Left ventricle myocardium superior (tissue), 1 donor: ENCODE measurements at regions not wholly inside any gene's neighbourhood (a gene's known extent, or its start where the extent isn't known, plus 50 kb on each side); places are given as distances from the start of the nearest gene placed in this dataset.

Experiments
- ATAC-seq: fragments of 200-7000 bp; cut with Tn5 transposase; one replicate; pipeline ENCODE4 v1.9.1; 2020; ENCODE audit warnings: mild to moderate bottlenecking, moderate library complexity
- DNase-seq: peaks from one replicate; pipeline ENCODE4 v3.0.0-alpha.2; 2020
- intact Hi-C: fragments of 100-400 bp; cut with micrococcal nuclease; formaldehyde crosslinking; loops from one replicate; pipeline ENCODE4 v1.11.0; 2022
- donor health status: DM: no; HTN: yes; CAD: no; lungs with severe emphysema.

DNA sequence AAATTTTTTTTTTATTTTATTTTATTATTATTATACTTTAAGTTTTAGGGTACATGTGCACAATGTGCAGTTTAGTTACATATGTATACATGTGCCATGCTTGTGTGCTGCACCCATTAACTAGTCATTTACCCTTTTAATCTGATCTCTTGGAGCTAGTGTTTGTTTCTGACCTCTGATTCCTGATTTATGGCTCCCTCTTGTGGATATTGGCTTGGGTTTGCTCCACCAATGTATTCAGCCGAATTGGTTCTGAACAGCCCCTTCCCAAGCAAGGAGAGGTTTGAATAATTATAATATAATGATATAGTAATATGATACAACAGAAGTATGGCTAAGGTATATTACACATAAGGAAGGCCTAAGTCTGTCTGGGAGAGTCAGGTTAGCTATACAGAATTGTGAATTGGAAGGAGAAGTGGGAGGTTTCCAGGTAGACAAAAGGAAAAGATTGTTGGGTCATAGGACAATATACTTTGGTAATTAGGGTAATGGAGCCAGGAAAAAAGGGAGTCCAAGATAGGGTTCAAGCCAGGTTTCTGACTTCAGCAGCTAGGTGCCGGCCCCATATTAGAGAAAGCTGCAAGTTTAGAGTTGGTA lies 53.1 kb upstream of the HMCN1 start:
- ATAC-seq (peak; percentile 74), DNase-seq (no peak)
- intact Hi-C loops = no loop called here

- intact Hi-C loops = no loop called here
- DNase-seq (no peak), ATAC-seq (no peak)
Measured at GRCh38 chr1:185680453-185680852, 53.7 kb upstream of the HMCN1 start.

- intact Hi-C loops = loop anchor here (10.0 kb wide), 1 partner anchor 254 kb away; no protein-coding TSS in a partner anchor
- DNase-seq (no peak), ATAC-seq (peak; percentile 39)
Measured at GRCh38 chr1:185679220-185679619, 55.0 kb upstream of the HMCN1 start.

DNA sequence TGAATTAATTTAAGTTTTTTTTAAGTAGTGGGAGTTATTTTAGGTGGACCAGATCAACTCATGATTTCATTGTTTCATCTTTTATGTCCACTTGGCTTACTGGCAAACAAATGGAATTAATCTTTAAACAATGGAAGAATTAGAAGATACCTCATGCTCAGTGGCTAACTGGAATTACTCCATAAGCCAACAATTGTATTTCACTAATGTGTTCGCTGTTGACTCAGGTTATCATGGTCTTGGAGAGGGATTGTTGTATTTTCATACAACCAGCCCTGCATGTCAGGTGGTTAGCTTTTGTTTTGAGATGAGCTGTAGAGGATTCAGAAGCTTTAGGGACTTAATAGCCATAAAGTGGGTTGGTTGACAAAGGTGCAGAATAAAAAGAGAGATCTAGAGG lies 57.2 kb upstream of the HMCN1 start:
- intact Hi-C loops = loop anchor here (10.0 kb wide), 1 partner anchor 252 kb away; no protein-coding TSS in a partner anchor
- no peak for DNase-seq
- ATAC-seq = no peak

- DNase-seq (no peak), ATAC-seq (peak; percentile 46)
- intact Hi-C loops = loop anchor here (5.0 to 10.0 kb wide), 2 partner anchors 249 to 432 kb away; no protein-coding TSS in a partner anchor
Measured at GRCh38 chr1:185674201-185674600, 60.0 kb upstream of the HMCN1 start.

DNA sequence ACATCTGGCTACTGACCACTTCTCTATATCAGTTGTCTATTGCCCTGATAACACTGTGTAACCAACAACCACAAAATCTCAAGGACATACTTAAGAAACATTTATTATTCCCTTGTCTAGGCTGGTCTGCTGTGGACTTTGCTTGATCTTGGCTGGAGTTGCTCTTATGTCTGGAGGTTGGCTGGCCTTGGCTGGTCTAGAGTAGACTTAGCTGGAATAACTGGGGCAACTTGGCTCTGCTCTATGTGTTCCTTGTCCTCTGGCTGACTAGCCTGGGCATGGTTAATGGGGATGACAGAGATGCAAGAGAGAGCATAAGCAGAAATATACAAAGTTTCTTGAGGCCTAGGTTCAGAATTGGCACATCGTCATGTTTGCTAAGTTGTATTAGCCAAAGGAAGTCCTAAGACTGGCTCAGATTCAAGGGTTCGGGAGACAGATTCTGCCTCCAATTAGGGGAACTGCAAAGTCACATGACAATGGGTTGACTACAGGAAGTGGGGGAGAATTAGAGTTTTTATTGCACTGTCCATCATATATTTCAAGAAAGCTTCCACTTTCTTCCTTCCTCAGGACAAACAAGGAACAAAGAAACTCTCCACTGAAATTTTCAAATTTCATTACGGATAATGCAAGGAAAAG lies 61.4 kb upstream of the HMCN1 start:
- ATAC-seq = peak; percentile 47
- intact Hi-C loops = loop anchor here (5.0 to 10.0 kb wide), 2 partner anchors 248 to 431 kb away; no protein-coding TSS in a partner anchor
- DNase-seq = no peak

DNA sequence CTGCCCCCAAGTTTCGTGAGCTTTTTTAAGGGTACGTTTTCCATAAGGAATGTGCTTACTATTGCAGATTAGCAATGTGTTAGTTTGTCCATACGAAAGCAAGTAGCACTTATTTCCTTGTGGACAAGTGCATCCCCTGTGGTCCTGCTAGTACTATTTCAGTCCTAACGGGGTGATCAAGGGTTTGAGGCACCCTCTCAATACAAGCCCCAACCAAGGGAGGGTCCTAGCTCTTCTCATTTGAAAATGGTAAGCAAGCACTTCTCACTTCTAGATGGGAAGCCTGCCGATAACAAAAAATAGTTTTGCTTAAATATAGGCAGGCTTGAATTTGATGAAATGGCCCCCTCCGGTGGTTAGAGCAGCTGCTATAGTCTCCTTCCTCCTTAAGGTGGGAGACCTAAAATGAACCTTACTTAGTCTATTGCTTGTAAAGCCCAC lies 64.0 kb upstream of the HMCN1 start:
- ATAC-seq = peak; percentile 79
- DNase-seq = no peak
- intact Hi-C loops = loop anchor here (5.0 to 10.0 kb wide), 2 partner anchors 245 to 428 kb away; no protein-coding TSS in a partner anchor

DNA sequence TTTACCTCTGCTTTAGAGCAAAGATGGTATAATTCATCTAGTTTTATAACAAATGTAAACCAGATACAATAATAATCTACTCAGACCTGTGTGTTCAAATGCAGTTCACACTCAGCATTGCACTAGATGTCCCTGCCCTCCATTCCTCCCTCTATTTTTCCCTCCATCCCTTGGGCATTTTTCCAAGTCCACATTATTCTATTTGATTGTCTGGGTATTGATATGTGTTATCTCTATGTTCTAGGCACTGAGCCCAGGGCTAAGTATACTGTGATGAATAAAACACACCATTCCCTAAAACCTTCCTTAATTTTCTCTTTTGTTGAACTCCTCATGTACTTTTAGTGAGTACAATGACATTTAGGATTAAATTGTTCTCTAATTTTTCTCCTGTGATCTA lies 66.2 kb upstream of the HMCN1 start:
- no peak for DNase-seq
- intact Hi-C loops = no loop called here
- peak; percentile 70 for ATAC-seq

- intact Hi-C loops = no loop called here
- ATAC-seq (no peak), DNase-seq (no peak)
Measured at GRCh38 chr1:185666582-185666981, 67.6 kb upstream of the HMCN1 start.

DNA sequence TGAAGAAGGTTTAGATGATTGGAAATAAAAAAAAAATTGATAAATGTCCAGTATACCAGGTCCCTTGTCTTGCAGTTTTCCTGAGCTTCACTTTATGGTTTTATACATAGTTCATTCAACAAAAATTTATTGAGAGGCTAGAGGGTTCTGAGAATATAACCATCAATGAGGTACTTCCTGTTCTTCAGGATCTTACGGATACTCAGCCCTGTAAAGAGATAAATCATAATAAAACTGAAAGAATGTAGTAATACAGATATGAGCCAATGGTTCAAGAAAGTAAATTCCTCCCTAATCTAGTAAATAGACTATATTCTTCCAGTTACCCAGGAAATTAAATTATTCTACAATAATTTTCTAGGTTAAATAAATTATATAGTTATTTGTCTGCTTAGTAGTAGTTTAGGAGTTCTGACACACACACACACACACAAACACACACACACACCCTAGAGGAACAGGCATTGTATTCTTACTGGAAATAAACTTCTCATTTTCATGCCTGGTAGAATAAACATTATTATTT lies 70.4 kb upstream of the HMCN1 start:
- intact Hi-C loops = no loop called here
- ATAC-seq = no peak

GRCh38 chr1:185663332-185663731 lies 70.9 kb upstream of the HMCN1 start:
- no peak for ATAC-seq
- DNase-seq = no peak
- intact Hi-C loops = no loop called here

More for the DNA sequence above, 70.4 kb upstream of the HMCN1 start:
- DNase-seq = no peak

DNA sequence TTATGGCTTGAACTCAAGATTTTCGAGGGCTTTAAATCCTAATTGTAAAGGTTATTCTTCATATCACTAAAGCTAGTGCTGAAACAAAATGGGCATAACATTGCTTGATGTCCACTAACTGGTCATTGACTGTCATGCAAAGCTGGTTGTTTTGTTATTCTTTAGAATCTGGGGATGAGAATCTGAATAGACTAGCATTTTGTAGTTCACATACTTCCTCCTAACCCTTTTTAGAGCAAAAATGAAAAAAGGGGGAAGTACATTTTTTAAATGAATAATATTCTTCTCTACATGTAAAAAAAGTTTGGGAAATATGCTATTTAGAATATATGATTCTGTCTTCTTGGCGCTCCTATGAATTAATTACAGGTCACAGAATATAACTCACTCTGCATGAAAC lies 72.2 kb upstream of the HMCN1 start:
- intact Hi-C loops = no loop called here
- no peak for ATAC-seq
- no peak for DNase-seq

- intact Hi-C loops = no loop called here
- ATAC-seq (no peak), DNase-seq (no peak)
Measured at GRCh38 chr1:185656663-185657062, 77.5 kb upstream of the HMCN1 start.

DNA sequence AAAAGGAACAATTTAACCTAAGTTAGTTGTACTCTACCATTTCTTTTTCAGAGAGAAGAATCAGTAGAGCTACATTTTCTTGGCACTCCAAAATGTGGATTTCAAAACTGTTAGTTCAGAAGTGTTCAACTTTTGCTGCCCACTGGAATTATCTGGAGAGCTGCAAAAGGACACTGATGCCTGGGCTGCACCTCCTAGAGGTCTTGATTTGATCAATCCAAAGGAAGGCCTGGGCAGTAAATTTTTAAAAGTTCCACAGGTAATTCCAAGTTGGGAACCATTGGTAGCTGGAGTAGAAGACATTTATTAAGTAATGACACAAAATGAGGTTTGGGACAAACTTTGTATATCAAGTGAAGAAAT lies 79.3 kb upstream of the HMCN1 start:
- DNase-seq = no peak
- peak; percentile 59 for ATAC-seq
- intact Hi-C loops = no loop called here

- ATAC-seq = peak; percentile 99
- intact Hi-C loops = no loop called here
- DNase-seq = no peak
Measured at GRCh38 chr1:185654199-185654951, 79.8 kb upstream of the HMCN1 start.

- intact Hi-C loops = no loop called here
- ATAC-seq (no peak), DNase-seq (no peak)
Measured at GRCh38 chr1:185653615-185654014, 80.6 kb upstream of the HMCN1 start.

- no peak for DNase-seq
- intact Hi-C loops = no loop called here
- ATAC-seq = no peak
Measured at GRCh38 chr1:185652348-185652747, 81.8 kb upstream of the HMCN1 start.

DNA sequence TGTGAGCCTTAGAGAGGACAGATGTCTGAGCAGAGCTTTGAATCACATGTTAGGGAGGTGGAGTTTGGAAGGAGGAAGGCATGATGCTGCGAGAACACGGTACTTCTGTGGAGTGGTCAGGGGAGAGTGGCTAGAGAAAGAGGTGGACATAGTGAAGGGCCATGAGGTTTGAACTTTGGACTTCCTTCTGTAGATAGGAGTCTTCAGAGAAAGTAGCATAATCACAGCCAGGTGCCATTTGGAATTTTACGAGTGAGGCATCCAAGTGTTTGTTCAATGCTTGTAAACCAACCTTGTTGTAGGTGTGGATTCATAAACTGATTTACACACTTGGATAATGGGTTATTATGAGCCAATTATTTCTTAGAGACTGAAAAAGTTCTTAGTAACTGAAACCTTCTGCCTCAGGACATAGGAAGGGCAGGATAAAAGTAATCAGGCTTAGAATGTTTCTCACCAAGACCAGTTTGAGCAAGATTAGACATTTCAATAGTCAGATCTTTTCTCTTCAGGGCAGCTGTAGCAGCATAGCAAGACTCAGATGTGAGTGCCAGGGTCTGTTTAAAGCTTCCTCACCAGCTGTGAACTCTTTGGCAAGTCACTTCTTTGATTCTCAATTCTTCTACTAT lies 83.5 kb upstream of the HMCN1 start:
- ATAC-seq (no peak), DNase-seq (no peak)
- intact Hi-C loops = no loop called here

GRCh38 chr1:185648858-185649589 lies 85.2 kb upstream of the HMCN1 start:
- ATAC-seq = no peak
- intact Hi-C loops = loop anchor here (5.0 kb wide), 1 partner anchor 52 kb away; no protein-coding TSS in a partner anchor
- DNase-seq = no peak
